Natural killer cell (primary cell): ENCODE measurements at regions not wholly inside any gene's neighbourhood (a gene's known extent, or its start where the extent isn't known, plus 50 kb on each side); places are given as distances from the start of the nearest gene placed in this dataset.

Experiments used
- ATAC-seq, 3 donors: fragments of 150-1000 bp in 2 of 3; fragments of 200-7000 bp in 1 of 3; cut with Tn5 transposase; 1 replicate in 1 of 3; 2 replicates in 2 of 3; pipeline ENCODE4 v1.10.0; 2021; ENCODE audit warnings: mild to moderate bottlenecking in 2 of 3, moderate library complexity in 2 of 3
- DNase-seq, 2 donors: peaks; one replicate each; pipeline versions ENCODE4 v3.0.0 to v3.0.0-alpha.2; 2013 to 2021; ENCODE audit warnings: mixed read lengths in 1 of 2
- H3K27ac ChIP-seq: one replicate; pipeline ENCODE4 v1.5.1; 2013; ENCODE audit warnings: mild to moderate bottlenecking, low read length
- H3K27me3 ChIP-seq: one replicate; pipeline ENCODE4 v1.6.1; 2013; ENCODE audit warnings: low read length; ENCODE audit not compliant: control insufficient read depth, insufficient read depth
- H3K36me3 ChIP-seq: one replicate; pipeline ENCODE4 v1.6.1; 2013; ENCODE audit warnings: low read length; ENCODE audit not compliant: control insufficient read depth, insufficient read depth
- H3K4me1 ChIP-seq: one replicate; pipeline ENCODE4 v1.6.1; 2013; ENCODE audit warnings: low read length; ENCODE audit not compliant: control insufficient read depth, insufficient read depth
- H3K4me3 ChIP-seq: one replicate; pipeline ENCODE4 v1.5.1; 2013; ENCODE audit warnings: low read length
- H3K9me3 ChIP-seq: one replicate; pipeline ENCODE4 v1.6.1; 2013; ENCODE audit warnings: low read length; ENCODE audit not compliant: control insufficient read depth, insufficient read depth
- H3K27ac Mint-ChIP-seq, 2 donors: one replicate each; pipeline ENCODE4 v1.8.0; 2022; ENCODE audit warnings: mild to moderate bottlenecking in 2 of 2, mixed read lengths in 2 of 2, moderate library complexity in 1 of 2
- H3K27me3 Mint-ChIP-seq, 2 donors: one replicate each; pipeline ENCODE4 v1.8.0; 2022; ENCODE audit warnings: low read depth in 2 of 2, mixed read lengths in 2 of 2
- H3K36me3 Mint-ChIP-seq: one replicate; pipeline ENCODE4 v1.8.0; 2022; ENCODE audit warnings: mixed read lengths
- H3K4me1 Mint-ChIP-seq, 2 donors: one replicate each; pipeline ENCODE4 v1.8.0; 2022; ENCODE audit warnings: mixed read lengths in 2 of 2
- H3K4me3 Mint-ChIP-seq: one replicate; pipeline ENCODE4 v1.8.0; 2022; ENCODE audit warnings: mild to moderate bottlenecking, moderate library complexity, mixed read lengths
- H3K9me3 Mint-ChIP-seq, 2 donors: one replicate each; pipeline ENCODE4 v1.8.0; 2022; ENCODE audit warnings: mixed read lengths in 2 of 2
- CTCF ChIP-seq: fragments of 200-600 bp; IDR thresholded peaks from one replicate; pipeline ENCODE4 v1.8.0; 2022; ENCODE audit warnings: antibody characterized with exemption
- WGBS: methylation state at CpG from one replicate; pipeline ENCODE4 v1.1.7; 2013; ENCODE audit warnings: missing lambda C conversion rate; ENCODE audit not compliant: insufficient coverage; 5-methylcytosine and 5-hydroxymethylcytosine counted together
- intact Hi-C: fragments of 100-400 bp; cut with micrococcal nuclease; formaldehyde crosslinking; loops from one replicate; pipeline ENCODE4 v1.14.2; 2022

DNA sequence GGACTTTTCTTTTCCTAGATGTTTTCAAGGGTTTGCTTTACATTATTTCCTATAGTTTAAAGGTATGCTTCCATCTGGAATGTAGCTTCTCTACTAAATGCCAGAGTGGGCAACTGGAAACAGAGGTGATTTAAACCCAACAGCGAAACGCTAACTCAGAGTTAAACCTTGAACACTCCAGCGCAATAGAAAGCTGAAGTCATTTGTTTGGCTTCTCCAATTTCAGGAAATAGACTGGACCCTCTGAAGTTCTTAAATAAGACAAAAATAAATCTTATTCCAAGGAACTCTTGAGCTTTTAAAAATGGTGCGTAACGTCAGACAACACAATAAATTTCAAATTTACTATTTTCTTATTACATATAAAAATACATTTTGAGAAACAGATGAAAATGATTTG is 1560.0 kb upstream of the TENM3 start:
- H3K9me3 ChIP-seq: no peaks in the 10 kb centered on the region
- peaks cover 6 to 10% of the 10 kb centered on the region in 2 donors for H3K9me3 Mint-ChIP-seq
- no peak overlapping the region for H3K27ac ChIP-seq
- DNase-seq: no peak
- intact Hi-C loops: no loop called here
- H3K4me3 Mint-ChIP-seq: no peak overlapping the region
- H3K4me1 Mint-ChIP-seq: no peaks in the 10 kb centered on the region
- 95% methylated on average over 3 of the region's 5 CpGs for WGBS
- H3K4me3 ChIP-seq: no peak overlapping the region
- no peaks in the 10 kb centered on the region for H3K4me1 ChIP-seq
- TF ChIP-seq CTCF: no peak
- no peaks in the 10 kb centered on the region for H3K36me3 Mint-ChIP-seq
- no peak overlapping the region for H3K27ac Mint-ChIP-seq
- no peak for ATAC-seq
- H3K36me3 ChIP-seq: no peaks in the 10 kb centered on the region
- no peaks in the 10 kb centered on the region for H3K27me3 ChIP-seq
- no peaks in the 10 kb centered on the region for H3K27me3 Mint-ChIP-seq

DNA sequence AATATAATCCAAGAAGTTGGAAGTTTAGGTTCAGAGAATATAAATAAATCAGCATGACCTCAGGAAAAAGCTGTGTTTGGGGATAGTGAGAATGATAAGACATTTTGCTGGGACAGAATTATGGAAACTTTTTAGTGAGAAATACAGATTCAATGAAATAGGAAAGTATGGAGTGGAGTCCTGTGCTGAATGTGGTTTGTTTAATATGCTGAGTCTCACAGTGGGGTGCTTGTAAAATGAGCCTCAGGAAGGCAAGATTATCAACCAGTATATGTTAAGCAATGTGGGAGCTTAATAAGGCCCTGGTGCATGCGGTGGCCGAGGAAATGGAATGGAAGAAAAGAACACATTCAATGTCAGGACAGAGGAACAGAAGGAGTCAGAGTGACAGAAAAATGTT is 1554.7 kb upstream of the TENM3 start:
- no peak overlapping the region for H3K4me3 Mint-ChIP-seq
- no peak for TF ChIP-seq CTCF
- ATAC-seq (no peak), DNase-seq (no peak)
- intact Hi-C loops: no loop called here
- H3K4me1 ChIP-seq: no peaks in the 10 kb centered on the region
- no peaks in the 10 kb centered on the region for H3K36me3 ChIP-seq
- H3K9me3 Mint-ChIP-seq: peaks cover 7 to 16% of the 10 kb centered on the region in 2 donors
- no peak overlapping the region for H3K4me3 ChIP-seq
- 78% methylated on average over 2 of the region's 2 CpGs for WGBS
- no peaks in the 10 kb centered on the region for H3K27me3 ChIP-seq
- no peaks in the 10 kb centered on the region for H3K27me3 Mint-ChIP-seq
- no peaks in the 10 kb centered on the region for H3K4me1 Mint-ChIP-seq
- no peak overlapping the region for H3K27ac Mint-ChIP-seq
- H3K36me3 Mint-ChIP-seq: no peaks in the 10 kb centered on the region
- H3K9me3 ChIP-seq: no peaks in the 10 kb centered on the region
- H3K27ac ChIP-seq: no peak overlapping the region

DNA sequence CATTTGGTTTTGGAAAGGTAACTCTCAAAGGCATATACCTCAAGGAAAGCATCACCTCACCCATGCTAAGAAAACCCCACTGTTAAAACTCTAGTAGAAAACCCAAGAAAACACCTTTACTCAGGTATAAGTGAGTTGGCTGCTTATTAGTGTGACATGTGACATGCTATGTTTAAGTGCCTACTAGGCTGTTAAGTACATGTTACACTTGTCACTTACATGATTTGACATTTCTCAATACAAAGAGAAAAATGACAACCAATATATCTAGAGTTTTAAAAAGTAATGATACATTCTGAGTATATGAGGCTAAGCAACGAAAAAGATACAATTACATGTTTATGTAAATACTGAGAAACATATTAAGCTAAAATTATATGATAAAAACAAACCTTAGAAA is 1548.3 kb upstream of the TENM3 start:
- Histone ChIP-seq H3K4me3 (no peak overlapping the region), H3K9me3 (no peaks in the 10 kb centered on the region), H3K27ac (no peak overlapping the region), H3K4me1 (no peaks in the 10 kb centered on the region), H3K36me3 (no peaks in the 10 kb centered on the region), H3K27me3 (no peaks in the 10 kb centered on the region)
- H3K27me3 Mint-ChIP-seq: no peaks in the 10 kb centered on the region
- ATAC-seq: no peak
- peaks cover 14 to 15% of the 10 kb centered on the region in 2 donors for H3K9me3 Mint-ChIP-seq
- H3K4me1 Mint-ChIP-seq: no peaks in the 10 kb centered on the region
- intact Hi-C loops: no loop called here
- H3K4me3 Mint-ChIP-seq: no peak overlapping the region
- no CpG with 5 or more reads among the region's 1 CpG for whole genome bisulfite sequencing
- no peak for DNase-seq
- no peak overlapping the region for H3K27ac Mint-ChIP-seq
- H3K36me3 Mint-ChIP-seq: no peaks in the 10 kb centered on the region
- TF ChIP-seq CTCF: no peak

GRCh38 chr4:180695851-180696250 is 1547.4 kb upstream of the TENM3 start:
- DNase-seq (no peak), ATAC-seq (no peak)
- Histone ChIP-seq H3K9me3 (no peaks in the 10 kb centered on the region), H3K27ac (no peak overlapping the region), H3K4me3 (no peak overlapping the region), H3K27me3 (no peaks in the 10 kb centered on the region), H3K36me3 (no peaks in the 10 kb centered on the region), H3K4me1 (no peaks in the 10 kb centered on the region)
- H3K4me1 Mint-ChIP-seq: no peaks in the 10 kb centered on the region
- H3K27ac Mint-ChIP-seq: no peak overlapping the region
- TF ChIP-seq CTCF: no peak
- no peaks in the 10 kb centered on the region for H3K36me3 Mint-ChIP-seq
- intact Hi-C loops: no loop called here
- peaks cover 11 to 15% of the 10 kb centered on the region in 2 donors for H3K9me3 Mint-ChIP-seq
- WGBS: no CpG with 5 or more reads among the region's 1 CpG
- H3K4me3 Mint-ChIP-seq: no peak overlapping the region
- no peaks in the 10 kb centered on the region for H3K27me3 Mint-ChIP-seq
